Stimulated activated effector memory CD8-positive, alpha-beta T cell treated with anti-CD3 and anti-CD28 coated beads, Interleukin-12 subunit alpha, Interleukin-12 subunit beta, amount 100 ng/mL, for 72 hours (primary cell): ENCODE measurements at regions not wholly inside any gene's neighbourhood (a gene's known extent, or its start where the extent isn't known, plus 50 kb on each side); places are given as distances from the start of the nearest gene placed in this dataset.
"Not testable (repeated sequence)": the region's sequence is repeated elsewhere in the genome, so short reads cannot be mapped to it uniquely, and the experiment has no call there.

Experiments
- ATAC-seq: fragments of 150-1000 bp; cut with Tn5 transposase; 2 replicates; pipeline ENCODE4 v1.10.0; 2021
- DNase-seq, 2 donors: peaks; one replicate each; pipeline ENCODE4 v3.0.0; 2021 to 2022; ENCODE audit warnings: low spot score in 2 of 2
- H3K27ac Mint-ChIP-seq: one replicate; pipeline ENCODE4 v1.8.0; 2022; ENCODE audit warnings: mild to moderate bottlenecking, mixed read lengths
- H3K36me3 Mint-ChIP-seq: one replicate; pipeline ENCODE4 v1.8.0; 2022; ENCODE audit warnings: mild to moderate bottlenecking, mixed read lengths
- H3K4me1 Mint-ChIP-seq: one replicate; pipeline ENCODE4 v1.8.0; 2022; ENCODE audit warnings: mixed read lengths
- H3K4me3 Mint-ChIP-seq: one replicate; pipeline ENCODE4 v1.8.0; 2022; ENCODE audit warnings: mild to moderate bottlenecking, mixed read lengths
- H3K9me3 Mint-ChIP-seq: one replicate; pipeline ENCODE4 v1.8.0; 2022; ENCODE audit warnings: mixed read lengths

GRCh38 chr3:159305017-159305416, 503.2 kb downstream of the MFSD1 start:
- ATAC-seq (no peak), DNase-seq (no peak)
- Mint-ChIP-seq H3K27ac (no peak overlapping the region), H3K9me3 (peaks cover 15% of the 10 kb centered on the region), H3K36me3 (no peaks in the 10 kb centered on the region), H3K4me1 (no peaks in the 10 kb centered on the region), H3K4me3 (no peak overlapping the region)

DNA sequence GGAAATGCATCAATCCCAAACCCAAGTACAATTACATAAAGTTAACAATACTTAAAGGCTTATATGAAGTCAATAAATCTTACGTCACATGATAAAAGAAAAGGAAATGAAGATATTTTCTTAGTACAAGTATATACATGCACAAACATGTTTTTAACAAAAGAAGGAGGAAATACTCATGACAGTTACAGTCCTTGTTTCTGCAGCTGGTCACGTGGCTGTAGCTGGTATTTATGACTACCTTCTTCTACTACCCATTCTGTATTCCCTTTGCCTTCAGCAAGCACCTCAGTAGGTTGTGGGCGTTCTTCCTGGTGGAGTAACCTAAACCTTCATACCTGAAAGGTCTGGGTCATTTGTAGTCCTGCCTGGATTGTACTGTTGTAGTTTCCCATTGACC, 514.9 kb downstream of the MFSD1 start:
- not testable (repeated sequence) for H3K4me3 Mint-ChIP-seq, DNase-seq, H3K9me3 Mint-ChIP-seq, ATAC-seq, H3K27ac Mint-ChIP-seq, H3K36me3 Mint-ChIP-seq, H3K4me1 Mint-ChIP-seq

- Mint-ChIP-seq H3K27ac (no peak overlapping the region), H3K4me3 (no peak overlapping the region), H3K36me3 (no peaks in the 10 kb centered on the region), H3K4me1 (no peaks in the 10 kb centered on the region), H3K9me3 (peaks cover 6% of the 10 kb centered on the region)
- no peak for DNase-seq
- no peak for ATAC-seq
These were observed 517.3 kb downstream of the MFSD1 start for GRCh38 chr3:159319156-159319555.

DNA sequence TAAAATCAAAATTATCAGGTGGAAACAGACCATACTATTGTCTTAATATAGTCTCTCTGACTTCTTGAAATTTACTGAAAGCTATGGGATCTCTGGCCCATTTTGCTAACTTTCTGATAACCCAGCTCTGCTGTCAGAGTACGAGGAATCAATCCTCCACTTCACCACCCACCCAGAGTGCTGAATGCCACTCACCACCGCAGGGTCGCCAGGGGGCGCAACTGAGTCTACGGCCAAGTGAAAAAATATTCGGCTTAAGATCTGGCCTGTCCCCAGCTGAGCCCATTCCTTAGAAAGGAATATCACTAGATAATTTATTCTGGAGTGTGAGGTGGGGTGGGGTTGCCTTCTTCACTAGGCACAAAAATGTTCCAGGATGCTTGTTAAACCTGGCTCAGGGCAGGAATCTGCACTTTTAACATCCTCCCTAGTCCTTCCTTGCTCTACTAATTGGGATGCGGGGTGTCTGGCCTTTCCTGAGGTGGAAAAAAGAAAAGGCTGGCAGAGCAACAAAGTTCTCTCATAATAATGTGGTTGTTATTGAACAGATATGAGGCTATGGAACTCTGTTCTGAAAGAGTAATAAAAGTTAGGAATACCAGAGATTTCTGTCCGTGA, 520.6 kb downstream of the MFSD1 start:
- no peak overlapping the region for H3K4me3 Mint-ChIP-seq
- no peaks in the 10 kb centered on the region for H3K36me3 Mint-ChIP-seq
- peaks cover 3% of the 10 kb centered on the region for H3K9me3 Mint-ChIP-seq
- H3K4me1 Mint-ChIP-seq = no peaks in the 10 kb centered on the region
- no peak for ATAC-seq
- no peak for DNase-seq
- H3K27ac Mint-ChIP-seq = no peak overlapping the region

DNA sequence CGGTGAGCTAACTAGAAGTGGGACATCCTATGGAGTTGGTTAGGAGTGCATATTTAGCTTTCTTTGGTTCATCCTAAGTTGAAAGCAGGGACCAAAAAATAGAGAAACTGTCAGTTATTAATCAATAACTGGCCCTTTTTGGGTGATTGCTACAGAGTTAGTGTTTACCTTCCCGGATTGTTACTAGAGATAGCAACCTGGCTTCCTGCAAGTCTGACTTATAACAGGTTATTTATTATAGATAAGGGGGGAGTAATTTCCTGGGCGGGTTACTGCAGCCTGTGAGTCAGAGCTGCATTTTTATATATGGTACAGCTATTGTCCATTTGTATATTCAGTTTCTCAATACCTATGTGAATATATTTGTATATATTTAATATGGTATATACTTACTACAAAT, 522.0 kb downstream of the MFSD1 start:
- no peak for ATAC-seq
- Mint-ChIP-seq H3K27ac (no peak overlapping the region), H3K4me3 (no peak overlapping the region), H3K9me3 (peaks cover 4% of the 10 kb centered on the region), H3K4me1 (no peaks in the 10 kb centered on the region), H3K36me3 (no peaks in the 10 kb centered on the region)
- DNase-seq = no peak

DNA sequence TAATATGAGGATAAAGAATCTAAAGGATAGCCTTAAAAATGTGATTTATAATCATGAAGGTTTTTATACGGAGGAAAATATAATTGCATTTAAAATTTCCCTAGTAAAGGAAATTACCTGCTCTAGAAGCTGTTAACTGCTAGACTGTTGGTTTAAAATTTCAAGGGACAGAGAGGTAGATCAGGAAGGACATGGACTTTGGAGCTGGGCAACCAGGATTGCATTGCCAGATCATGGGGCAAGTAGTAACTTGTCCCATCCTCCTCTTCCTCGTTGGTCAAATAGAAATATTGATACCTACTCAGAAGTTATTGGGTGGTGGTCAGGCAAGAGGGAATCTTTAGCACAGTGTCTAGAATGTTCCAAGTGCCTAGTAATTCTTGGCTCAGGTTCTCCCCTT, 525.1 kb downstream of the MFSD1 start:
- no peak overlapping the region for H3K4me3 Mint-ChIP-seq
- H3K36me3 Mint-ChIP-seq = no peaks in the 10 kb centered on the region
- no peak overlapping the region for H3K27ac Mint-ChIP-seq
- H3K9me3 Mint-ChIP-seq = peaks cover 4% of the 10 kb centered on the region
- H3K4me1 Mint-ChIP-seq = no peaks in the 10 kb centered on the region
- DNase-seq (no peak), ATAC-seq (no peak)

GRCh38 chr3:159332535-159333099, 530.8 kb downstream of the MFSD1 start:
- no peak for ATAC-seq
- Mint-ChIP-seq H3K4me3 (no peak overlapping the region), H3K9me3 (peaks cover 4% of the 10 kb centered on the region)

DNA sequence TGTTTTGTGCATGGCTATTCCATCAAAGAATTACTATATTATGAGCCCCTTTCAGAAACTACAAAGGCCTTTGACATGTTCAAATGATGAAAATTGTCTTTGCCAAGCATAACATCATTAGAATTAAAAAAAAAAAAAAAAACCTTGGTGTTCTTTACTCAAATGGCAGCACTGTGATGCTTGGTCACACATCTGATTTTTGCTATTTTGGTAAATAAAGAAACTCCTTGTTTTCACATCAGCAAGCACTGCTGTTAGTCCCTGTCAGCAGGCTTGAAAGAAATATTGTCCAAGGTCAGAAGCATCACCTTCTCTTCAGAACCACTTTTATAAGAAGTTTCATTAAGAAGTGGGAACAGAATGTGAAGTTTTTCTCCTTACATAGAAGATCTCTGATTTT, 537.3 kb downstream of the MFSD1 start:
- Mint-ChIP-seq H3K4me1 (no peaks in the 10 kb centered on the region), H3K4me3 (no peak overlapping the region)

More at GRCh38 chr3:159332535-159333099, 530.8 kb downstream of the MFSD1 start:
- DNase-seq = no peak
- Mint-ChIP-seq H3K36me3 (no peaks in the 10 kb centered on the region), H3K4me1 (no peaks in the 10 kb centered on the region), H3K27ac (no peak overlapping the region)

DNA sequence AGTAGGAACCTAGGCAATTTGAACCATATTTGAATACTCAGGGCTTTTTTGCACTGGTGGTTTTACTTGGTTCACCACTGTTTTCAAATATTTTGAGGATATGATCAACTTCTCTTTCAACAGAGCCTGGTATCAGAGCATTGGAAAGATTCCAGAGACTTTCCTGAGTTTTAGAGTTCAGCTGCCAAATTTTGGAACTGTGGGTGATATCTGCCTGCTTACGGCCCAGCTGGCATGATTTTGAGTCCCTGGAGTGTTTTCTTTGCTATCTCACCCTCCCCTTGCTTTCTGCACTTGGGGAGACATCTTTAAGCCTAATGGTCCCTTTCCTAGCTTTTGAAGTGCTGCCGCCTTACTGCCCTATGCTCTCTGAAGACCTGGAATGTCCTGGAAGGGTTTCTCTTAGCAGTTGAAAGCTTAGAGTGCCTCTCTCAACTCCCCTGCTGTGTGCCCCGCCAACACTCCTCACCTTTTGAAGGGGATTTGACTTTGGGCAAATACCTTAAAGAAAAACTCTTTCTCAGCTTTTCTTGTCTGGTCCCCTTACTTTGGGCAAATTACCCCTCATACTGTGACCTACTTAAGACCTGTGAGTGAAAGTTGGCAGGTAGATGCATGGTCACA, 539.1 kb downstream of the MFSD1 start:
- H3K27ac Mint-ChIP-seq = no peak overlapping the region
- no peaks in the 10 kb centered on the region for H3K4me1 Mint-ChIP-seq
- H3K36me3 Mint-ChIP-seq = no peaks in the 10 kb centered on the region
- H3K4me3 Mint-ChIP-seq = no peak overlapping the region
- peaks cover 7% of the 10 kb centered on the region for H3K9me3 Mint-ChIP-seq
- ATAC-seq (no peak), DNase-seq (no peak)

More for the DNA sequence above, 537.3 kb downstream of the MFSD1 start:
- ATAC-seq (no peak), DNase-seq (no peak)
- H3K27ac Mint-ChIP-seq = no peak overlapping the region
- peaks cover 4% of the 10 kb centered on the region for H3K9me3 Mint-ChIP-seq
- no peaks in the 10 kb centered on the region for H3K36me3 Mint-ChIP-seq

GRCh38 chr3:159346271-159346903, 544.5 kb downstream of the MFSD1 start:
- Mint-ChIP-seq H3K4me1 (no peaks in the 10 kb centered on the region), H3K9me3 (peaks cover 4% of the 10 kb centered on the region), H3K36me3 (no peaks in the 10 kb centered on the region), H3K27ac (no peak overlapping the region), H3K4me3 (no peak overlapping the region)
- ATAC-seq = no peak
- no peak for DNase-seq

DNA sequence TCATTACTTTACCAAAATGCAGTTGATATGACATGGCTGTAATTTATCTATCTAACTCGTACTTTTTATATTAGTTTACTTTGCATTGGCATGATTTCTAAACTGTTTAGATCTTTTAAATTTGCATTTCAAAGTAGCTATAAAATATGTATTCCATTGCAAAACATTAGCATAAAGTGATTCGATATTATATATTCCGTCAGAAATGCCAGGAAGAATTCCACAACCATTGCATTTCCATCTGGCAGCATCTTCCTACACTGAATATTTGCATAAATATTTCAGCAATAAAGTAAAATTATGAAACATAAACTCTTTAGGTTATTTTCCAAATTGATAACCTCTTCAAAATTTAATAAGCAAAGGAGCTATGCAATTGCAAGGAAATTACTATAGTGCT, 546.6 kb downstream of the MFSD1 start:
- peaks cover 12% of the 10 kb centered on the region for H3K9me3 Mint-ChIP-seq
- H3K4me3 Mint-ChIP-seq = no peak overlapping the region
- no peaks in the 10 kb centered on the region for H3K36me3 Mint-ChIP-seq
- ATAC-seq (no peak), DNase-seq (no peak)
- no peaks in the 10 kb centered on the region for H3K4me1 Mint-ChIP-seq
- H3K27ac Mint-ChIP-seq = no peak overlapping the region

DNA sequence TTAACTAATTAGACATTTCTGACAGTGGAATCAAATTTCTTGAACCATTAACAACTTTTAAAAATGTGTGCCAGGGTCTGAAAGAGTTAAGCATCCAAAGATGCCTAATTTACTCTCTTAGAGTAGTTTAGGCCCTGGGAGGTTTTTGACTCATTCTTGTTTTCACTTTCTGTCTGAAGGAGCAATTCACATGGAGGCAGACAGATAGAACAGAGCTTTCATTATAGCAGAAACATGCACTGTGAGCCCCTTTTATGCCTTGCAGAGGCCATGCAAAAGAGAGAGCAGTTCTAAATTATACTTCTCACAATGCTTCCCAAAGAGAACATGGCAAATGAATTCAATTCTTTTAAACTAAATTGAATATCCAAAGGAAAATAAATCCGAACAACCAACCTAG, 554.8 kb downstream of the MFSD1 start:
- no peak overlapping the region for H3K4me3 Mint-ChIP-seq
- ATAC-seq = no peak
- H3K36me3 Mint-ChIP-seq = no peaks in the 10 kb centered on the region
- peaks cover 15% of the 10 kb centered on the region for H3K9me3 Mint-ChIP-seq
- no peaks in the 10 kb centered on the region for H3K4me1 Mint-ChIP-seq
- DNase-seq = no peak
- no peak overlapping the region for H3K27ac Mint-ChIP-seq

DNA sequence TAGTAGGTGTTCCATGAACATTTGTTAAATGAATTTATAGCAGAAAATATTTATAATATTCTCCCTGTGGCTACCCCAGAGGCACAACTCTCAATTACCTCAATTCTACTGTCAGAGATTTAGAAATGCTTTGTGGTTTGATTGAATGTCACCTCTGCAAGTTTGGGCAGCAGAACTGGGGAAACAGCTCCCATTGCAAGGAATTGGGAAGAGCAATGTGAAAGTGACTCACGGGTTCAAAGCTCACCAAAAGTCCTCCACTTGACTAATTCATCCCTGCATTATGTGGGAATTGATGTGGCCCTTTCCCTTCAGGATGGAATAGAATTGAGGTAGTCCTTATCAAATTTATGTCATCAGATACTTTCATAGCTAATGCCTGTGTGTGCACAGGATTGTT, 562.7 kb downstream of the MFSD1 start:
- no peak overlapping the region for H3K27ac Mint-ChIP-seq
- DNase-seq = no peak
- no peak for ATAC-seq

DNA sequence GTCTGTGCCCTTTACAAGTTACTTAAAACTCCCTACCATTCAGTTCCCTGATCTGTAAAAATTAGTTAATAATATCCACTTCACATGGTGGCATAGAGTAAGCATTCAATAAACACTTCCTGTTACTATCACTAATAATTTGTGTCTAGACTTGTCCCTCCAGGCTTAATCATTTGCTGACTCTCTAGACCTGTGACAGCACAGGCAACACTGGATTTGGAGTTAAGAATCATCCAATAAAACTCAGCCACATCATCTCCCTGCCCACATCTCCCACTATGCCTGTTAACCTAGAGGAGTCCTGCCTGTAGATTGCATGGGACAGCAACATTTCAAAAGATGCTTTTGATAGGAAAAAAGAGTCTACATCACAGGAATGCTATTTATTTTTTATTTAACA, 564.6 kb downstream of the MFSD1 start:
- DNase-seq = no peak
- no peaks in the 10 kb centered on the region for H3K4me1 Mint-ChIP-seq
- no peaks in the 10 kb centered on the region for H3K36me3 Mint-ChIP-seq
- H3K4me3 Mint-ChIP-seq = no peak overlapping the region
- no peak overlapping the region for H3K27ac Mint-ChIP-seq
- H3K9me3 Mint-ChIP-seq = peaks cover 8% of the 10 kb centered on the region
- ATAC-seq = no peak

More for the DNA sequence above, 562.7 kb downstream of the MFSD1 start:
- Mint-ChIP-seq H3K36me3 (no peaks in the 10 kb centered on the region), H3K4me1 (no peaks in the 10 kb centered on the region), H3K4me3 (no peak overlapping the region), H3K9me3 (peaks cover 12% of the 10 kb centered on the region)

- Mint-ChIP-seq H3K4me3 (no peak overlapping the region), H3K27ac (no peak overlapping the region), H3K4me1 (no peaks in the 10 kb centered on the region), H3K9me3 (peaks cover 8% of the 10 kb centered on the region), H3K36me3 (no peaks in the 10 kb centered on the region)
- no peak for ATAC-seq
- no peak for DNase-seq
These were observed 570.1 kb downstream of the MFSD1 start for GRCh38 chr3:159371961-159372360.
